Loucy (cell line): ENCODE measurements at regions not wholly inside any gene's neighbourhood (a gene's known extent, or its start where the extent isn't known, plus 50 kb on each side); places are given as distances from the start of the nearest gene placed in this dataset.

Source experiments
- H2AFZ ChIP-seq: fragments of 200-600 bp; sonication (generic); 2 replicates; pipeline ENCODE4 v1.6.0; 2016; ENCODE audit warnings: antibody characterized with exemption, mild to moderate bottlenecking, low read length, moderate library complexity
- H3F3A ChIP-seq: fragments of 200-600 bp; 2 replicates; pipeline ENCODE4 v1.6.0; 2016; ENCODE audit warnings: antibody characterized with exemption, low read depth, mild to moderate bottlenecking
- H3K27me3 ChIP-seq: fragments of 200-600 bp; sonication (generic); 2 replicates; pipeline ENCODE4 v1.6.1; 2014; ENCODE audit warnings: low read length, mild to moderate bottlenecking; ENCODE audit not compliant: insufficient read depth, poor library complexity, severe bottlenecking
- H3K36me3 ChIP-seq: fragments of 200-600 bp; sonication (generic); 2 replicates; pipeline ENCODE4 v1.6.1; 2016; ENCODE audit warnings: low read length; ENCODE audit not compliant: insufficient read depth
- H3K4me1 ChIP-seq: fragments of 200-600 bp; sonication (generic); 2 replicates; pipeline ENCODE4 v1.5.1; 2014; ENCODE audit warnings: low read length, mild to moderate bottlenecking; ENCODE audit not compliant: insufficient read depth, poor library complexity, severe bottlenecking
- H3K4me2 ChIP-seq: fragments of 200-600 bp; sonication (generic); 2 replicates; pipeline ENCODE4 v1.6.0; 2014; ENCODE audit warnings: antibody characterized with exemption, low read length, low read depth, mild to moderate bottlenecking; ENCODE audit not compliant: poor library complexity, severe bottlenecking
- H3K4me3 ChIP-seq: fragments of 200-600 bp; sonication (generic); 2 replicates; pipeline ENCODE4 v1.5.1; 2014; ENCODE audit warnings: low read length, mild to moderate bottlenecking, mixed read lengths; ENCODE audit not compliant: poor library complexity, severe bottlenecking
- H3K79me2 ChIP-seq: fragments of 200-600 bp; sonication (generic); 2 replicates; pipeline ENCODE4 v1.6.1; 2014; ENCODE audit warnings: low read length; ENCODE audit not compliant: insufficient read depth
- H3K9ac ChIP-seq: fragments of 200-600 bp; sonication (generic); 2 replicates; pipeline ENCODE4 v1.6.0; 2014; ENCODE audit warnings: mild to moderate bottlenecking, low read depth, low read length, moderate library complexity; ENCODE audit not compliant: poor library complexity, severe bottlenecking
- H3K9me2 ChIP-seq: fragments of 200-600 bp; sonication (generic); replicated peaks from 2 replicates; pipeline ENCODE4 v1.6.1; 2016; ENCODE audit warnings: low read depth, low read length, mixed read lengths
- H3K9me3 ChIP-seq: fragments of 200-600 bp; sonication (generic); 2 replicates; pipeline ENCODE4 v1.6.1; 2014; ENCODE audit warnings: mild to moderate bottlenecking, antibody characterized with exemption, low read length, low read depth; ENCODE audit not compliant: insufficient read depth
- H4K20me1 ChIP-seq: fragments of 200-600 bp; sonication (generic); 2 replicates; pipeline ENCODE4 v1.6.0; 2014; ENCODE audit warnings: antibody characterized with exemption, low read length, mild to moderate bottlenecking; ENCODE audit not compliant: insufficient read depth, poor library complexity, severe bottlenecking
- EZH2phosphoT487 ChIP-seq: fragments of 200-600 bp; IDR thresholded peaks from 2 replicates; pipeline ENCODE4 v1.6.1; 2018; ENCODE audit warnings: antibody characterized with exemption, mild to moderate bottlenecking, moderate library complexity, borderline replicate concordance
- TF ChIP-seq, protein P1 (sequence below): fragments of 200-600 bp; sonication (generic); conservative IDR thresholded peaks from 2 replicates; pipeline ENCODE4 v1.5.1; 2014; ENCODE audit warnings: mild to moderate bottlenecking, antibody characterized with exemption, low read length

DNA sequence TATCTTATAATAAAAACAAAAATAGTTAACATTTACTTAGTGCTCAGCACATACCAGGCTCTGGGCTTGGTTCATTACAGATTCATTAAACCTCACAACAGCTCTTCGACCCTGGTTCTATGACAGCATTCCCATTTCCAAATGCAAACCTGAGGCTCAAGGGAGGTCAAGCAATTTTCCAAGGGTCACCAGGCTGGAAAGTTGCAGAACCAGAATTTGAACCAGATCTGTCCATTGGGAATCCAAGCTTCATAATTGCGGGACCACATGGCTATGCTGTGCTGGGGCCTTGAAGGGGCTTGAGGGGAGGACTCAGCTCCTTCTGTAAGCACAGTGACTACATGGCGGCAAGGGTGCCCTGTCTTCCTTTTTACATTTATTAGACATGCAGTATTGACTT, 197.3 kb upstream of the LNX1 start:
- no peaks in the 10 kb centered on the region for H4K20me1 ChIP-seq
- TF ChIP-seq, protein P1, sequence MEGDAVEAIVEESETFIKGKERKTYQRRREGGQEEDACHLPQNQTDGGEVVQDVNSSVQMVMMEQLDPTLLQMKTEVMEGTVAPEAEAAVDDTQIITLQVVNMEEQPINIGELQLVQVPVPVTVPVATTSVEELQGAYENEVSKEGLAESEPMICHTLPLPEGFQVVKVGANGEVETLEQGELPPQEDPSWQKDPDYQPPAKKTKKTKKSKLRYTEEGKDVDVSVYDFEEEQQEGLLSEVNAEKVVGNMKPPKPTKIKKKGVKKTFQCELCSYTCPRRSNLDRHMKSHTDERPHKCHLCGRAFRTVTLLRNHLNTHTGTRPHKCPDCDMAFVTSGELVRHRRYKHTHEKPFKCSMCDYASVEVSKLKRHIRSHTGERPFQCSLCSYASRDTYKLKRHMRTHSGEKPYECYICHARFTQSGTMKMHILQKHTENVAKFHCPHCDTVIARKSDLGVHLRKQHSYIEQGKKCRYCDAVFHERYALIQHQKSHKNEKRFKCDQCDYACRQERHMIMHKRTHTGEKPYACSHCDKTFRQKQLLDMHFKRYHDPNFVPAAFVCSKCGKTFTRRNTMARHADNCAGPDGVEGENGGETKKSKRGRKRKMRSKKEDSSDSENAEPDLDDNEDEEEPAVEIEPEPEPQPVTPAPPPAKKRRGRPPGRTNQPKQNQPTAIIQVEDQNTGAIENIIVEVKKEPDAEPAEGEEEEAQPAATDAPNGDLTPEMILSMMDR = no peak
- TF ChIP-seq EZH2phosphoT487 = no peak
- H3K9ac ChIP-seq = no peak overlapping the region
- no peaks in the 10 kb centered on the region for H3K27me3 ChIP-seq
- no peaks in the 10 kb centered on the region for H3K4me1 ChIP-seq
- H3K4me3 ChIP-seq = no peak overlapping the region
- no peaks in the 10 kb centered on the region for H3F3A ChIP-seq
- no peak overlapping the region for H2AFZ ChIP-seq
- H3K79me2 ChIP-seq = no peaks in the 10 kb centered on the region
- H3K4me2 ChIP-seq = no peak overlapping the region
- no peaks in the 10 kb centered on the region for H3K9me3 ChIP-seq
- H3K9me2 ChIP-seq = no peaks in the 10 kb centered on the region
- no peaks in the 10 kb centered on the region for H3K36me3 ChIP-seq

DNA sequence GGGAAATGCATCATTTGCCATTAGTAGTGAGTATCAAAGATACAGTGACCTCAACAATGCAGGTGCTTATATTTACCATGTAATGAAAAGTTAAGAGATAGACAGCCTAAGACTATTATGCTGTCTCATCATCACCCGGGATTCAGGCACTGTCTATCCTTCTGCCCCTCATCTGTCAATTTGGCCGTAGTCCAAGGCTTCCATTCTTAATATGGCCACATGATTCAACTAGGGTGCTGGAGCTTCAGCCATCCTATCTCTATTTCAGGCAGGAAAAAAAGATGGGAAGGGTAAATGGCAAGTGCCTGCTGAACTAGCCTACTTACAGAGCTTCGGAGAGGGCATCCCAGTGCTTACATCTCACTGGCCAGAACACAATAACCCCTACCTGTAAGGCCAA, 196.7 kb upstream of the LNX1 start:
- H3K9me3 ChIP-seq = no peaks in the 10 kb centered on the region
- H3K9ac ChIP-seq = no peak overlapping the region
- H3K4me1 ChIP-seq = no peaks in the 10 kb centered on the region
- H3K27me3 ChIP-seq = no peaks in the 10 kb centered on the region
- H3K36me3 ChIP-seq = no peaks in the 10 kb centered on the region
- H4K20me1 ChIP-seq = no peaks in the 10 kb centered on the region
- no peak overlapping the region for H3K4me3 ChIP-seq
- H2AFZ ChIP-seq = no peak overlapping the region
- H3F3A ChIP-seq = no peaks in the 10 kb centered on the region
- no peaks in the 10 kb centered on the region for H3K9me2 ChIP-seq
- H3K79me2 ChIP-seq = no peaks in the 10 kb centered on the region
- TF ChIP-seq, protein P1 = no peak
- no peak for TF ChIP-seq EZH2phosphoT487
- no peak overlapping the region for H3K4me2 ChIP-seq

DNA sequence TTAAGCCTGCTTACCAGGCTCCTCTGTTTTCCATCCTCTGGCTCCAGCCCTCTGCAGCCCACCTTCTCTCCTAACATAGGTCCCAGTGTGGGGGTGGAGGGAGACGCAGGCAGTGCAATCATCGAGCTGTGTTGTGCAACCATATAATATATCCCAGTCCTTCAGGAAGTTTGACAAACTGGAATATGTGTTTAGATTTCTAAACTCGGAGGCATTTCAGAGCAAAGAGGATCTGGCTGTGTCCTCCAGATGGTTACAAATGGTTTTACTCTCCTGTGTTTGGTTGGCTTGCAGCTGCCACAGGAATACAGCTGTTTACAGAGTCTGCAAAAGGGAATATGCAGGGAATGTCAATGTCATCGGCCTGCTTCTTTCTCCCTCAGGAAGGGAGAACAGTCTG, 195.3 kb upstream of the LNX1 start:
- Histone ChIP-seq H3K4me2 (no peak overlapping the region), H3K9me2 (no peaks in the 10 kb centered on the region)

More for the DNA sequence above, 195.3 kb upstream of the LNX1 start:
- H3K36me3 ChIP-seq = no peaks in the 10 kb centered on the region
- H4K20me1 ChIP-seq = no peaks in the 10 kb centered on the region
- no peak overlapping the region for H3K4me3 ChIP-seq
- TF ChIP-seq, protein P1 = no peak
- TF ChIP-seq EZH2phosphoT487 = no peak
- H3F3A ChIP-seq = no peaks in the 10 kb centered on the region
- H2AFZ ChIP-seq = no peak overlapping the region
- H3K9ac ChIP-seq = no peak overlapping the region
- H3K9me3 ChIP-seq = no peaks in the 10 kb centered on the region
- H3K27me3 ChIP-seq = no peaks in the 10 kb centered on the region
- no peaks in the 10 kb centered on the region for H3K79me2 ChIP-seq
- H3K4me1 ChIP-seq = no peaks in the 10 kb centered on the region
